HCT116 (cell line): ENCODE measurements at regions not wholly inside any gene's neighbourhood (a gene's known extent, or its start where the extent isn't known, plus 50 kb on each side); places are given as distances from the start of the nearest gene placed in this dataset.

ENCODE experiments used
- ATAC-seq: fragments of 200-7000 bp; cut with Tn5 transposase; 2 replicates; pipeline ENCODE4 v1.9.1; 2020; ENCODE audit warnings: mild to moderate bottlenecking, moderate library complexity
- BruUV-seq: library from RNA; stranded (reverse); fragments of 400-500 nt; replicated peaks from 2 replicates; lab custom pipeline; 2021; lab: Mats Ljungman, UMichigan
- CTCF ChIA-PET: fragments of 300-600 bp; sonication (Branson Sonifier 250); formaldehyde crosslinking; loops from one replicate; lab custom pipeline; 2021; ENCODE audit warnings: antibody characterized with exemption; lab: Charles Lee
- POLR2A ChIA-PET: fragments of 300-600, 350-600 bp; sonication (Branson Sonifier 250); formaldehyde crosslinking; loops from one replicate; lab custom pipeline; 2021; ENCODE audit warnings: antibody characterized with exemption; lab: Charles Lee
- RAD21 ChIA-PET, 2 experiments: fragments of 300-600 bp; sonication (Branson Sonifier 250); formaldehyde crosslinking; loops; one replicate each; lab custom pipeline; 2023; ENCODE audit warnings: low total read pairs in 2 of 2; ENCODE audit not compliant: uncharacterized antibody in 2 of 2, unreplicated experiment in 2 of 2, low non-redundant PET in 1 of 2; lab: Charles Lee
- DNase-seq: peaks from one replicate; pipeline ENCODE4 v3.0.0-alpha.2; 2010; ENCODE audit warnings: low read depth, low spot score
- H2AFZ ChIP-seq: fragments of 200-600 bp; shearing (Covaris generic), sonication (generic); 2 replicates; pipeline ENCODE4 v1.6.1; 2017; ENCODE audit warnings: low read depth, mixed run types, mixed read lengths, antibody characterized with exemption, low read length; ENCODE audit not compliant: poor library complexity, severe bottlenecking
- H3K27ac ChIP-seq: 2 replicates; pipeline ENCODE4 v1.5.1; 2012; ENCODE audit warnings: low read depth, low read length
- H3K27me3 ChIP-seq: fragments of 200-600 bp; sonication (generic); 2 replicates; pipeline ENCODE4 v1.6.1; 2016; ENCODE audit warnings: mixed run types, low read length, mixed read lengths; ENCODE audit not compliant: insufficient read depth
- H3K36me3 ChIP-seq, 2 experiments: fragments of 200-500 bp in 1 of 2; fragments of 200-600 bp in 1 of 2; sonication (Bioruptor generic) in 1 of 2; sonication (generic) in 1 of 2; 2 replicates each; pipeline versions ENCODE4 v1.5.1 to v1.6.1; 2014 to 2016; ENCODE audit warnings: low read length in 2 of 2, inconsistent platforms in 1 of 2, mixed read lengths in 1 of 2, mixed run types in 1 of 2; ENCODE audit not compliant: insufficient read depth in 2 of 2, control insufficient read depth in 1 of 2
- H3K4me1 ChIP-seq, 2 experiments: fragments of 200-600 bp in 1 of 2; sonication (generic) in 1 of 2; 2 replicates each; pipeline versions ENCODE4 v1.5.1 to v1.6.1; 2012 to 2017; ENCODE audit warnings: low read length in 2 of 2, inconsistent platforms in 1 of 2, mild to moderate bottlenecking in 1 of 2, mixed read lengths in 1 of 2, mixed run types in 1 of 2, moderate library complexity in 1 of 2; ENCODE audit not compliant: insufficient read depth in 2 of 2, control insufficient read depth in 1 of 2
- H3K4me2 ChIP-seq: fragments of 200-600 bp; sonication (generic); 2 replicates; pipeline ENCODE4 v1.6.1; 2017; ENCODE audit warnings: mixed run types, low read length, mixed read lengths
- H3K4me3 ChIP-seq, 2 experiments: fragments of 200-600 bp in 1 of 2; sonication (generic) in 1 of 2; replicated peaks in 1 of 2; 2 replicates each; pipeline ENCODE4 v1.5.1; 2011 to 2016; ENCODE audit warnings: low read length in 2 of 2, control low read depth in 1 of 2, low read depth in 1 of 2, mild to moderate bottlenecking in 1 of 2, mixed read lengths in 1 of 2, mixed run types in 1 of 2
- H3K79me2 ChIP-seq: fragments of 200-600 bp; sonication (generic); 2 replicates; pipeline ENCODE4 v1.6.1; 2017; ENCODE audit warnings: mild to moderate bottlenecking, mixed run types, low read length, moderate library complexity, mixed read lengths; ENCODE audit not compliant: insufficient read depth
- H3K9ac ChIP-seq: fragments of 200-600 bp; sonication (generic); 2 replicates; pipeline ENCODE4 v1.6.1; 2016; ENCODE audit warnings: low read length, mixed read lengths
- H3K9me2 ChIP-seq: fragments of 200-600 bp; sonication (generic), shearing (Covaris generic); 2 replicates; pipeline ENCODE4 v1.6.1; 2017; ENCODE audit warnings: mixed run types, mild to moderate bottlenecking, moderate library complexity; ENCODE audit not compliant: insufficient read depth
- H3K9me3 ChIP-seq, 2 experiments: fragments of 200-500 bp in 1 of 2; fragments of 200-600 bp in 1 of 2; sonication (Bioruptor generic) in 1 of 2; sonication (generic) in 1 of 2; 2 replicates each; pipeline ENCODE4 v1.6.1; 2014 to 2017; ENCODE audit warnings: low read length in 2 of 2, mixed read lengths in 2 of 2, inconsistent platforms in 1 of 2, low read depth in 1 of 2, mild to moderate bottlenecking in 1 of 2, mixed run types in 1 of 2, moderate library complexity in 1 of 2; ENCODE audit not compliant: control insufficient read depth in 1 of 2, insufficient read depth in 1 of 2
- H4K20me1 ChIP-seq: fragments of 200-600 bp; sonication (generic), shearing (Covaris generic); 2 replicates; pipeline ENCODE4 v1.6.1; 2017; ENCODE audit warnings: mixed run types, mild to moderate bottlenecking, moderate library complexity; ENCODE audit not compliant: insufficient read depth
- CBX3 ChIP-seq: IDR thresholded peaks from 2 replicates; pipeline ENCODE4 v1.6.1; 2012; ENCODE audit warnings: low read depth
- ZFX ChIP-seq: fragments of 450-650 bp; IDR thresholded peaks from 2 replicates; pipeline ENCODE4 v1.6.1; 2017
- ZNF274 ChIP-seq: fragments of 200-500 bp; sonication (Bioruptor generic); IDR thresholded peaks from 2 replicates; pipeline ENCODE4 v1.6.1; 2014; ENCODE audit warnings: mild to moderate bottlenecking, low read depth, low read length, inconsistent platforms
- intact Hi-C: fragments of 100-400 bp; cut with micrococcal nuclease; formaldehyde crosslinking; loops from 2 replicates; pipeline ENCODE4 v1.10.0; 2022
- TF ChIP-seq, protein P1 (sequence below): IDR thresholded peaks from 2 replicates; pipeline ENCODE4 v1.6.1; 2012
- TF ChIP-seq, protein P2 (sequence below): IDR thresholded peaks from 2 replicates; pipeline ENCODE4 v1.6.1; 2011; ENCODE audit warnings: mild to moderate bottlenecking, low read length, moderate library complexity; ENCODE audit not compliant: insufficient replicate concordance; ENCODE audit errors: extremely low read depth

DNA sequence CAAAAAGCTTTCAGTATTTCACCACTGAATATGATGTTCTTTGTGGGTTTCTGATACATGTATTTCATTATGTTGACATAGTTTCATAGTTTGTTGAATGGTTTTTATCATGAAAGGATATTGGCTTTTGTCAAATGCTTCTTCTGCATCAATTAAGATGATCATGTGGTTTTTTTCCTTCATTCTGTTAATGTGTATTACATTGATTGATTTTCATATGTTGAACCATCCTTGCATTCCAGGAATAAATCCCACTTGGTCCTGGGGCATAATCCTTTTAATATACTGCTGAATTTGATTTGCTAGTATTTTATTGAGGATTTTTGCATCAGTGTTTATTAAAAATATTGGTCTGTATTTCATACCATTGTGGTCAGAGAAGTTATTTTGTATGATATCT, 70.9 kb upstream of the BHLHE23 start (continued):
- TF ChIP-seq ZNF274 = no peak
- TF ChIP-seq ZFX = no peak

DNA sequence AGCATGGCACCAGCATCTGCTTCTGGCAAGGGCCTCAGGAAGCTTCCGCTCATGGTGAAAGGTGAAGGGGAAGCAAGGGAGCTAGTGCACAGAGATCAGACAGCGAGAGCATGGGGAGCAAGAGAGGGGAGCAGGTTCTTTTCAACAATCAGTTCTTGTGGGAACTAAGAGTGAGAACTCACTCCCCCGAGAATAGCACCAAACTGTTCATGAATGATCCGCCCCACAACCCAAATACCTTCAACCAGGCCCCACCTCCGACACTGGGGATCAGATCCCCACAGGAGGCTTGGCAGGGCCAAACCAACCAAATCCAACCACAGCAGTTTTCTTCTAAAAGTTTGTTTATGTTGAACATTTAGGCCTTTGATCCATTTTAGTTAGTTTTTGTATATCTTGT, 69.7 kb upstream of the BHLHE23 start:
- no peak overlapping the region for H3K27ac ChIP-seq
- ChIA-PET CTCF (no interaction called here), POLR2A (no interaction called here), RAD21 (no interaction called here)
- H3K79me2 ChIP-seq = no peaks in the 10 kb centered on the region
- no peaks in the 10 kb centered on the region for H4K20me1 ChIP-seq
- H3K4me1 ChIP-seq = 0 out of 4 replicates have a peak, but pooled peaks cover 0 to 1% of the 10 kb centered on the region in 2 experiments
- no peak overlapping the region for H2AFZ ChIP-seq
- H3K4me2 ChIP-seq = no peak overlapping the region
- ATAC-seq (no peak), DNase-seq (no peak)
- H3K36me3 ChIP-seq = no peaks in the 10 kb centered on the region
- peaks cover 6 to 7% of the 10 kb centered on the region in 2 experiments; a peak in 2 of 4 replicates for H3K9me3 ChIP-seq
- TF ChIP-seq, protein P1, sequence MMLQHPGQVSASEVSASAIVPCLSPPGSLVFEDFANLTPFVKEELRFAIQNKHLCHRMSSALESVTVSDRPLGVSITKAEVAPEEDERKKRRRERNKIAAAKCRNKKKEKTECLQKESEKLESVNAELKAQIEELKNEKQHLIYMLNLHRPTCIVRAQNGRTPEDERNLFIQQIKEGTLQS = no peak
- TF ChIP-seq ZNF274 (no peak), ZFX (no peak), CBX3 (no peak)
- TF ChIP-seq, protein P2, sequence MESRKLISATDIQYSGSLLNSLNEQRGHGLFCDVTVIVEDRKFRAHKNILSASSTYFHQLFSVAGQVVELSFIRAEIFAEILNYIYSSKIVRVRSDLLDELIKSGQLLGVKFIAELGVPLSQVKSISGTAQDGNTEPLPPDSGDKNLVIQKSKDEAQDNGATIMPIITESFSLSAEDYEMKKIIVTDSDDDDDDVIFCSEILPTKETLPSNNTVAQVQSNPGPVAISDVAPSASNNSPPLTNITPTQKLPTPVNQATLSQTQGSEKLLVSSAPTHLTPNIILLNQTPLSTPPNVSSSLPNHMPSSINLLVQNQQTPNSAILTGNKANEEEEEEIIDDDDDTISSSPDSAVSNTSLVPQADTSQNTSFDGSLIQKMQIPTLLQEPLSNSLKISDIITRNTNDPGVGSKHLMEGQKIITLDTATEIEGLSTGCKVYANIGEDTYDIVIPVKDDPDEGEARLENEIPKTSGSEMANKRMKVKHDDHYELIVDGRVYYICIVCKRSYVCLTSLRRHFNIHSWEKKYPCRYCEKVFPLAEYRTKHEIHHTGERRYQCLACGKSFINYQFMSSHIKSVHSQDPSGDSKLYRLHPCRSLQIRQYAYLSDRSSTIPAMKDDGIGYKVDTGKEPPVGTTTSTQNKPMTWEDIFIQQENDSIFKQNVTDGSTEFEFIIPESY = no peak
- no peaks in the 10 kb centered on the region for H3K27me3 ChIP-seq
- no peak overlapping the region for H3K9ac ChIP-seq
- no peaks in the 10 kb centered on the region for H3K9me2 ChIP-seq
- no TSS peak for BruUV-seq
- no peak overlapping the region for H3K4me3 ChIP-seq
- intact Hi-C loops = loop anchor here (5.0 kb wide), 1 partner anchor 36 kb away; no protein-coding TSS in a partner anchor
